ENCODE measurements at regions not wholly inside any gene's neighbourhood (a gene's known extent, or its start where the extent isn't known, plus 50 kb on each side); places are given as distances from the start of the nearest gene placed in this dataset.

DNA sequence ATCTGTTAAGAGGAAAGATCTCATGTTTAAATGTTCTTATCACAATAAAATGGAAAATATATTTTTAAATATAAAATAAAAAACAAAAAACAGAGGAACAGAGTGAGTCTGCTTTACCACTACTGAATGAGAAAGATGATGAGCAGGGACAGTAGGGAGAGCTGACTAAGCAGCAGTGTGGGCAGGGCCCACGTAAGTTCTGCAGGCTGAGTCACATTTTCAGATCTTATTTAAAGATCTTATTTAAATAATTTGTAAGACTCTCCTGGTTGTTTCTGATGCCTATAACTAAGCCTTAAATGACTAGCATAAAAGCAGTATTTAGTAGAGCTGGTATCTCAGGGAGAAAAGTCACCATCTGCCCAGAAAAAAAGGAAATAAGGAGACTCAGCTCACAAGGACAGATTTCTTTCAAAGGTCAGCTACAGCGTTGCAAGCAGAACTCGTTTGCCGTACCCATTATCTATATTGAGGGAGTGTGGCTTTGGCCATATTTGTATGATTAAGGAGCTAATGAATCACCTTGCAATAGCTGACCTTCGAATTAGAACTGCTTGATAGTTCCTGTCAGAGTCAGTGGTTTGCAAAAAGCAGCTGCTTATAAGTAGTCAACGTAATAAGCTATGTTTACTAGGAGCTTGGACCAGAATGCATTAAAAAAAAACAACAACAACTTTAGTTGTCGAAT is 322.1 kb upstream of the CHAC2 start:
- H2AFZ ChIP-seq: no peak overlapping the region
- TF ChIP-seq EZH2 (IDR thresholded peaks at IDR 0.05; ENCODE audit: borderline replicate concordance): no peak
- no peak for TF ChIP-seq EZH2phosphoT487 (IDR thresholded peaks at IDR 0.05; ENCODE audit: low read depth, severe bottlenecking, unreplicated experiment)
- TF ChIP-seq, protein P1, sequence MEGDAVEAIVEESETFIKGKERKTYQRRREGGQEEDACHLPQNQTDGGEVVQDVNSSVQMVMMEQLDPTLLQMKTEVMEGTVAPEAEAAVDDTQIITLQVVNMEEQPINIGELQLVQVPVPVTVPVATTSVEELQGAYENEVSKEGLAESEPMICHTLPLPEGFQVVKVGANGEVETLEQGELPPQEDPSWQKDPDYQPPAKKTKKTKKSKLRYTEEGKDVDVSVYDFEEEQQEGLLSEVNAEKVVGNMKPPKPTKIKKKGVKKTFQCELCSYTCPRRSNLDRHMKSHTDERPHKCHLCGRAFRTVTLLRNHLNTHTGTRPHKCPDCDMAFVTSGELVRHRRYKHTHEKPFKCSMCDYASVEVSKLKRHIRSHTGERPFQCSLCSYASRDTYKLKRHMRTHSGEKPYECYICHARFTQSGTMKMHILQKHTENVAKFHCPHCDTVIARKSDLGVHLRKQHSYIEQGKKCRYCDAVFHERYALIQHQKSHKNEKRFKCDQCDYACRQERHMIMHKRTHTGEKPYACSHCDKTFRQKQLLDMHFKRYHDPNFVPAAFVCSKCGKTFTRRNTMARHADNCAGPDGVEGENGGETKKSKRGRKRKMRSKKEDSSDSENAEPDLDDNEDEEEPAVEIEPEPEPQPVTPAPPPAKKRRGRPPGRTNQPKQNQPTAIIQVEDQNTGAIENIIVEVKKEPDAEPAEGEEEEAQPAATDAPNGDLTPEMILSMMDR (IDR thresholded peaks at IDR 0.05; ENCODE audit: poor library complexity): no peak
- H3K79me2 ChIP-seq: no peaks in the 10 kb centered on the region
- DNase-seq (ENCODE audit: low spot score): peak; percentile 17
- H3K27me3 ChIP-seq: no peaks in the 10 kb centered on the region
- no peaks in the 10 kb centered on the region for H4K20me1 ChIP-seq (ENCODE audit: insufficient read depth, poor library complexity, severe bottlenecking)
- H3K4me3 ChIP-seq: no peak overlapping the region
- no peaks in the 10 kb centered on the region for H3K9me2 ChIP-seq (replicated peaks; ENCODE audit: insufficient read depth)
- no peaks in the 10 kb centered on the region for H3K36me3 ChIP-seq (replicated peaks; ENCODE audit: insufficient read depth, low read depth)
- no peak overlapping the region for H3K4me2 ChIP-seq
- no peaks in the 10 kb centered on the region for H3K4me1 ChIP-seq (ENCODE audit: insufficient read depth)
- 59% methylated on average over 7 of the region's 7 CpGs for WGBS (ENCODE audit: low lambda C conversion rate, missing lambda C conversion rate)
- H3K27ac ChIP-seq: no peak overlapping the region
- H3K9me3 ChIP-seq (ENCODE audit: low read depth): no peaks in the 10 kb centered on the region

DNA sequence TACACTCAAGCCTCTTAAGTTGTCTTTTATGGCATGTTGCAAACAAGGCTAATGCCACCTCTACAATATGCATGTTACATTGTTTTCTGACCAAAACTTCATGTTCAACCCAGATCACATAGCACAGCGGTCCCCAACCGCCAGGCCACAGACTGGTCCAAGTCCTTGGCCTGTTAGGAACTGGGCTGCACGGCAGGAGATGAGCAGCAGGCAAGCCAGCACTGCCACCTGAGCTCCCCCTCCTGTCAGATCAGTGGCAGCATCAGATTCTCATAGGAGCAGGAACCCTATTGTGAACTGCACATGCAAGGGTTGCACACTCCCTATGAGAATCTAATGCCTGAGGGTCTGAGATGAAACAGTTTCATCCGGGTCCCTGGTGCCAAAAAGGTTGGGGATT is 324.8 kb upstream of the CHAC2 start:
- Histone ChIP-seq H2AFZ (no peak overlapping the region), H3K36me3 (replicated peaks; ENCODE audit: insufficient read depth, low read depth) (no peaks in the 10 kb centered on the region), H3K9me2 (replicated peaks; ENCODE audit: insufficient read depth) (no peaks in the 10 kb centered on the region), H3K27ac (no peak overlapping the region), H3K27me3 (no peaks in the 10 kb centered on the region), H3K79me2 (no peaks in the 10 kb centered on the region), H3K4me3 (no peak overlapping the region), H3K4me1 (ENCODE audit: insufficient read depth) (no peaks in the 10 kb centered on the region), H4K20me1 (ENCODE audit: insufficient read depth, poor library complexity, severe bottlenecking) (no peaks in the 10 kb centered on the region), H3K4me2 (no peak overlapping the region), H3K9me3 (ENCODE audit: low read depth) (no peaks in the 10 kb centered on the region)
- TF ChIP-seq, protein P1 (IDR thresholded peaks at IDR 0.05; ENCODE audit: poor library complexity): peak; percentile 12
- TF ChIP-seq EZH2phosphoT487 (IDR thresholded peaks at IDR 0.05; ENCODE audit: low read depth, severe bottlenecking, unreplicated experiment): no peak
- 69% methylated on average over 4 of the region's 4 CpGs for WGBS (ENCODE audit: low lambda C conversion rate, missing lambda C conversion rate)
- peak; percentile 12 for DNase-seq (ENCODE audit: low spot score)

DNA sequence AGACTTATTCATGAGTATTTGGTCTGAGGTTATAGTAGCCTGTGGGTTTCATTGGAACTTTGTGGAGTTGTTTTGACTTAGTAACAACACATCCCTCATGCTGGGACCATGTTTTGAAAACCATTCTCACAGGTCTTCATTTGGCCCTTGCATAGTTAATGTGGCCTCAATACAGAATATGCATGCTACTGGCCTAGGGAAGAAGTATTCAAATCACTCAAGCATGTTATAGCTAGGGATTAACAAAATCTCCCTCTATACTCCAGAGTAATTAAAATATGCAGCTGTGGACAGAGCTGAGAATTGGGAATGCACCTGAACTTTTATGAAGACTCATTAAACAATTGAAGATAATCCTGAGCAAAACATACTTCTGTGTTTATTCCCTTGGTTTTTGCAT is 325.5 kb upstream of the CHAC2 start:
- Histone ChIP-seq H3K4me1 (ENCODE audit: insufficient read depth) (no peaks in the 10 kb centered on the region), H3K4me3 (no peak overlapping the region), H3K27me3 (no peaks in the 10 kb centered on the region), H3K27ac (no peak overlapping the region), H4K20me1 (ENCODE audit: insufficient read depth, poor library complexity, severe bottlenecking) (no peaks in the 10 kb centered on the region), H3K9me2 (replicated peaks; ENCODE audit: insufficient read depth) (no peaks in the 10 kb centered on the region), H3K9me3 (ENCODE audit: low read depth) (no peaks in the 10 kb centered on the region), H2AFZ (no peak overlapping the region), H3K36me3 (replicated peaks; ENCODE audit: insufficient read depth, low read depth) (no peaks in the 10 kb centered on the region), H3K4me2 (no peak overlapping the region), H3K79me2 (no peaks in the 10 kb centered on the region)
- DNase-seq (ENCODE audit: low spot score): no peak
- TF ChIP-seq EZH2 (IDR thresholded peaks at IDR 0.05; ENCODE audit: borderline replicate concordance) (no peak), EZH2phosphoT487 (IDR thresholded peaks at IDR 0.05; ENCODE audit: low read depth, severe bottlenecking, unreplicated experiment) (no peak)
- TF ChIP-seq, protein P1 (IDR thresholded peaks at IDR 0.05; ENCODE audit: poor library complexity): no peak

DNA sequence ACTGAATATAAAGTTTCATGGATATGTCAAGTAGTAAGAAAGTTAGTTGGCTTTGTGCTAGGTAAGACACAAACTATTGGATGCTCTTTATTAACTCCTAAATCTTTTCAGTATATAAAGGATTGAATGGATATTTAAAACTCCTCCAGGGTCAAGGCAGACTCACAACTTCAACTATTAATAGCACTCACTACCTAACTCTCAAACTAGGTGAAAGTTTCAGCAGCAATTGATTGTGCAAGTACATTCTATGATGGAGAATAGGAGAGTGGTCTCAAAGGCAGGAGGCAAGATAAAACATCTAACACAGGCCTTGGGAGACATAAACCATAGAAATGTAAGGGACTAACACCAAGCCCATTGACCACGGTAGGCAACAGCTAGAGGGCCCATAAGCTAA is 328.9 kb upstream of the CHAC2 start:
- no peak for TF ChIP-seq EZH2phosphoT487 (IDR thresholded peaks at IDR 0.05; ENCODE audit: low read depth, severe bottlenecking, unreplicated experiment)
- TF ChIP-seq, protein P1 (IDR thresholded peaks at IDR 0.05; ENCODE audit: poor library complexity): no peak
- TF ChIP-seq EZH2 (IDR thresholded peaks at IDR 0.05; ENCODE audit: borderline replicate concordance): no peak

More for the DNA sequence above, 328.9 kb upstream of the CHAC2 start:
- Histone ChIP-seq H4K20me1 (ENCODE audit: insufficient read depth, poor library complexity, severe bottlenecking) (no peaks in the 10 kb centered on the region), H3K4me1 (ENCODE audit: insufficient read depth) (no peaks in the 10 kb centered on the region), H3K4me2 (no peak overlapping the region), H3K36me3 (replicated peaks; ENCODE audit: insufficient read depth, low read depth) (no peaks in the 10 kb centered on the region), H3K27ac (no peak overlapping the region), H3K27me3 (no peaks in the 10 kb centered on the region), H3K9me2 (replicated peaks; ENCODE audit: insufficient read depth) (no peaks in the 10 kb centered on the region), H3K9me3 (ENCODE audit: low read depth) (no peaks in the 10 kb centered on the region), H2AFZ (no peak overlapping the region), H3K4me3 (no peak overlapping the region), H3K79me2 (no peaks in the 10 kb centered on the region)
- WGBS (ENCODE audit: low lambda C conversion rate, missing lambda C conversion rate): 86% methylated on average over 1 of the region's 1 CpG
- DNase-seq (ENCODE audit: low spot score): no peak
